GM12878 (cell line): ENCODE measurements at regions not wholly inside any gene's neighbourhood (a gene's known extent, or its start where the extent isn't known, plus 50 kb on each side); places are given as distances from the start of the nearest gene placed in this dataset.

Experiments used
- BHLHE40 ChIP-seq, 2 experiments: fragments of 450-650 bp in 1 of 2; IDR thresholded peaks; 2 replicates each; pipeline ENCODE4 v1.6.1; 2011 to 2017; ENCODE audit warnings: low read depth in 2 of 2, borderline replicate concordance in 1 of 2, improper control_type of control experiment in 1 of 2, low read length in 1 of 2, mild to moderate bottlenecking in 1 of 2
- EP300 ChIP-seq, 2 experiments: fragments of 150-350 bp in 1 of 2; IDR thresholded peaks; 2 replicates each; pipeline ENCODE4 v1.6.1; 2011 to 2012; ENCODE audit warnings: low read depth in 2 of 2, low read length in 2 of 2, borderline replicate concordance in 1 of 2, improper control_type of control experiment in 1 of 2, inconsistent platforms in 1 of 2; ENCODE audit not compliant: control insufficient read depth in 1 of 2
- ETV6 ChIP-seq, 2 experiments: fragments of 450-650 bp in 1 of 2; IDR thresholded peaks in 1 of 2; conservative IDR thresholded peaks in 1 of 2; 2 replicates each; pipeline ENCODE4 v1.6.1; 2014; ENCODE audit warnings: antibody characterized with exemption in 1 of 2, borderline replicate concordance in 1 of 2, low read depth in 1 of 2, mild to moderate bottlenecking in 1 of 2, moderate library complexity in 1 of 2
- NFIC ChIP-seq: IDR thresholded peaks from 2 replicates; pipeline ENCODE4 v1.6.1; 2012; ENCODE audit warnings: low read depth, mild to moderate bottlenecking, inconsistent platforms, low read length, moderate library complexity
- POLR2A ChIP-seq: IDR thresholded peaks from 2 replicates; pipeline ENCODE4 v1.6.1; 2011; ENCODE audit warnings: low read depth, mild to moderate bottlenecking, low read length
- POLR2AphosphoS5 ChIP-seq: IDR thresholded peaks from 2 replicates; pipeline ENCODE4 v1.6.1; 2011; ENCODE audit warnings: mild to moderate bottlenecking, low read length, inconsistent platforms
- SIN3A ChIP-seq: IDR thresholded peaks from 2 replicates; pipeline ENCODE4 v1.6.1; 2012; ENCODE audit warnings: low read depth, low read length, improper control_type of control experiment
- TBL1XR1 ChIP-seq: IDR thresholded peaks from 2 replicates; pipeline ENCODE4 v1.6.1; 2012; ENCODE audit warnings: low read depth, low read length, improper control_type of control experiment
- TF ChIP-seq, protein P1 (sequence below), 3 experiments: IDR thresholded peaks in 2 of 3; conservative IDR thresholded peaks in 1 of 3; 2 replicates each; pipeline ENCODE4 v1.5.1; 2011; ENCODE audit warnings: low read depth in 3 of 3, low read length in 3 of 3, mild to moderate bottlenecking in 3 of 3, control low read depth in 2 of 3, moderate library complexity in 2 of 3, inconsistent platforms in 1 of 3, mixed read lengths in 1 of 3; ENCODE audit not compliant: control insufficient read depth in 2 of 3, insufficient read depth in 1 of 3; ENCODE audit errors: extremely low read depth in 1 of 3

- TF ChIP-seq NFIC (no peak), POLR2A (no peak), TBL1XR1 (no peak), ETV6 (conservative IDR thresholded peaks at IDR 0.05 in 1 of 2, IDR thresholded peaks at IDR 0.05 in 1 of 2; ENCODE audit: borderline replicate concordance in 1 of 2, low read depth in 1 of 2) (no peak), SIN3A (no peak), POLR2AphosphoS5 (no peak), BHLHE40 (IDR thresholded peaks at IDR 0.05; ENCODE audit: borderline replicate concordance in 1 of 2, low read depth in 2 of 2, low read length in 1 of 2) (no peak), EP300 (IDR thresholded peaks at IDR 0.05; ENCODE audit: borderline replicate concordance in 1 of 2, control insufficient read depth in 1 of 2, low read depth in 2 of 2, low read length in 2 of 2) (no peak)
- TF ChIP-seq, protein P1, sequence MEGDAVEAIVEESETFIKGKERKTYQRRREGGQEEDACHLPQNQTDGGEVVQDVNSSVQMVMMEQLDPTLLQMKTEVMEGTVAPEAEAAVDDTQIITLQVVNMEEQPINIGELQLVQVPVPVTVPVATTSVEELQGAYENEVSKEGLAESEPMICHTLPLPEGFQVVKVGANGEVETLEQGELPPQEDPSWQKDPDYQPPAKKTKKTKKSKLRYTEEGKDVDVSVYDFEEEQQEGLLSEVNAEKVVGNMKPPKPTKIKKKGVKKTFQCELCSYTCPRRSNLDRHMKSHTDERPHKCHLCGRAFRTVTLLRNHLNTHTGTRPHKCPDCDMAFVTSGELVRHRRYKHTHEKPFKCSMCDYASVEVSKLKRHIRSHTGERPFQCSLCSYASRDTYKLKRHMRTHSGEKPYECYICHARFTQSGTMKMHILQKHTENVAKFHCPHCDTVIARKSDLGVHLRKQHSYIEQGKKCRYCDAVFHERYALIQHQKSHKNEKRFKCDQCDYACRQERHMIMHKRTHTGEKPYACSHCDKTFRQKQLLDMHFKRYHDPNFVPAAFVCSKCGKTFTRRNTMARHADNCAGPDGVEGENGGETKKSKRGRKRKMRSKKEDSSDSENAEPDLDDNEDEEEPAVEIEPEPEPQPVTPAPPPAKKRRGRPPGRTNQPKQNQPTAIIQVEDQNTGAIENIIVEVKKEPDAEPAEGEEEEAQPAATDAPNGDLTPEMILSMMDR (IDR thresholded peaks at IDR 0.05 in 2 of 3, conservative IDR thresholded peaks at IDR 0.05 in 1 of 3; ENCODE audit: control insufficient read depth in 2 of 3, extremely low read depth in 1 of 3, insufficient read depth in 1 of 3, low read depth in 3 of 3, low read length in 3 of 3) = no peak
Observed at GRCh38 chr11:45021692-45022141, 71.0 kb upstream of the TP53I11 start.
